ENCODE measurements at regions not wholly inside any gene's neighbourhood (a gene's known extent, or its start where the extent isn't known, plus 50 kb on each side); places are given as distances from the start of the nearest gene placed in this dataset.

DNA sequence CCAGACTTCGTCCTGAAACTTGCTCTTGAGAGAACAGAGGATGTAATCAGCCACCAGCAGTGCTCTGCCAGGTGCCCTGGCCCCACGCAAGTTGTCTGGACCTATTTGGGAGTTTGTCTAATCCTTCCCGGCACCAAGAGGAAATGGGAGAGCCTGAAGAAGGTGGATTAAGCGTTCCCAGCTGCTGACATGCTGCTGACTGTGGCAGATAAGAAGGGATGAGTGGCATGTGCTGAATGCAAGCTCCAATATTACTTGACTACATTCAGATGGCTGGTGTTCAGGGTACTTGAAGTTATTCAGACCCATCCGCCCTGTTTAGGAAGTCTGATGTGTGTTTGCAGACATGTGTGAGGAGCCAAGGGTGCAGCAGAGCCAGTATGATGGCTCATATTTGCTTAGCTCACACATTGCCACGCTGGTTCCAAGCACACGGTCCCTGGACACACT, 440.6 kb upstream of the CCDC196 start:
- TF ChIP-seq, protein P1, sequence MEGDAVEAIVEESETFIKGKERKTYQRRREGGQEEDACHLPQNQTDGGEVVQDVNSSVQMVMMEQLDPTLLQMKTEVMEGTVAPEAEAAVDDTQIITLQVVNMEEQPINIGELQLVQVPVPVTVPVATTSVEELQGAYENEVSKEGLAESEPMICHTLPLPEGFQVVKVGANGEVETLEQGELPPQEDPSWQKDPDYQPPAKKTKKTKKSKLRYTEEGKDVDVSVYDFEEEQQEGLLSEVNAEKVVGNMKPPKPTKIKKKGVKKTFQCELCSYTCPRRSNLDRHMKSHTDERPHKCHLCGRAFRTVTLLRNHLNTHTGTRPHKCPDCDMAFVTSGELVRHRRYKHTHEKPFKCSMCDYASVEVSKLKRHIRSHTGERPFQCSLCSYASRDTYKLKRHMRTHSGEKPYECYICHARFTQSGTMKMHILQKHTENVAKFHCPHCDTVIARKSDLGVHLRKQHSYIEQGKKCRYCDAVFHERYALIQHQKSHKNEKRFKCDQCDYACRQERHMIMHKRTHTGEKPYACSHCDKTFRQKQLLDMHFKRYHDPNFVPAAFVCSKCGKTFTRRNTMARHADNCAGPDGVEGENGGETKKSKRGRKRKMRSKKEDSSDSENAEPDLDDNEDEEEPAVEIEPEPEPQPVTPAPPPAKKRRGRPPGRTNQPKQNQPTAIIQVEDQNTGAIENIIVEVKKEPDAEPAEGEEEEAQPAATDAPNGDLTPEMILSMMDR (IDR thresholded peaks at IDR 0.05; ENCODE audit: low read depth, low read length) = no peak
- TF ChIP-seq EZH2phosphoT487 (IDR thresholded peaks at IDR 0.05; ENCODE audit: low read depth) = no peak
